ENCODE measurements at regions not wholly inside any gene's neighbourhood (a gene's known extent, or its start where the extent isn't known, plus 50 kb on each side); places are given as distances from the start of the nearest gene placed in this dataset.

- DNase-seq (ENCODE audit: low spot score): no peak
- Histone ChIP-seq H3K27me3 (replicated peaks; ENCODE audit: insufficient read depth) (no peaks in the 10 kb centered on the region), H3K4me1 (replicated peaks) (no peaks in the 10 kb centered on the region), H3K36me3 (no peaks in the 10 kb centered on the region), H3K4me3 (no peak overlapping the region), H3K9me3 (no peaks in the 10 kb centered on the region), H3K27ac (no peak overlapping the region)
- intact Hi-C loops (cut with DNase I): no loop called here
- WGBS: 83% methylated on average over 2 of the region's 2 CpGs
- no peak for TF ChIP-seq POLR2AphosphoS5 (IDR thresholded peaks at IDR 0.05)
- TF ChIP-seq CTCF (IDR thresholded peaks at IDR 0.05): no peak
- TF ChIP-seq POLR2A (IDR thresholded peaks at IDR 0.05): no peak
Observed at GRCh38 chr18:22723221-22723620, 209.9 kb upstream of the RBBP8 start.

- no peaks in the 10 kb centered on the region for H3K4me1 ChIP-seq (replicated peaks)
- H3K27ac ChIP-seq: no peak overlapping the region
- no peaks in the 10 kb centered on the region for H3K36me3 ChIP-seq
- DNase-seq (ENCODE audit: low spot score): no peak
- TF ChIP-seq POLR2A (IDR thresholded peaks at IDR 0.05) (no peak), POLR2AphosphoS5 (IDR thresholded peaks at IDR 0.05) (no peak), CTCF (IDR thresholded peaks at IDR 0.05) (no peak)
- WGBS: 55% methylated on average over 2 of the region's 2 CpGs
- no peak overlapping the region for H3K4me3 ChIP-seq
- no peaks in the 10 kb centered on the region for H3K9me3 ChIP-seq
- no peaks in the 10 kb centered on the region for H3K27me3 ChIP-seq (replicated peaks; ENCODE audit: insufficient read depth)
- intact Hi-C loops (cut with DNase I): no loop called here
Observed at GRCh38 chr18:22723773-22724172, 209.4 kb upstream of the RBBP8 start.

- WGBS: 86% methylated on average over 2 of the region's 2 CpGs
- intact Hi-C loops (cut with DNase I): no loop called here
- TF ChIP-seq POLR2AphosphoS5 (IDR thresholded peaks at IDR 0.05) (no peak), POLR2A (IDR thresholded peaks at IDR 0.05) (no peak), CTCF (IDR thresholded peaks at IDR 0.05) (no peak)
- no peaks in the 10 kb centered on the region for H3K4me1 ChIP-seq (replicated peaks)
- DNase-seq (ENCODE audit: low spot score): no peak
- no peaks in the 10 kb centered on the region for H3K36me3 ChIP-seq
- no peak overlapping the region for H3K27ac ChIP-seq
- no peaks in the 10 kb centered on the region for H3K9me3 ChIP-seq
- H3K27me3 ChIP-seq (replicated peaks; ENCODE audit: insufficient read depth): no peaks in the 10 kb centered on the region
- H3K4me3 ChIP-seq: no peak overlapping the region
Observed at GRCh38 chr18:22726469-22726868, 206.7 kb upstream of the RBBP8 start.

GRCh38 chr18:22728016-22728415 lies 205.1 kb upstream of the RBBP8 start:
- no peaks in the 10 kb centered on the region for H3K36me3 ChIP-seq
- TF ChIP-seq CTCF (IDR thresholded peaks at IDR 0.05): no peak
- no peak for TF ChIP-seq POLR2A (IDR thresholded peaks at IDR 0.05)
- TF ChIP-seq POLR2AphosphoS5 (IDR thresholded peaks at IDR 0.05): no peak
- intact Hi-C loops (cut with DNase I): no loop called here

GRCh38 chr18:22728481-22729105 lies 204.5 kb upstream of the RBBP8 start:
- TF ChIP-seq CTCF (IDR thresholded peaks at IDR 0.05) (no peak), POLR2A (IDR thresholded peaks at IDR 0.05) (no peak), POLR2AphosphoS5 (IDR thresholded peaks at IDR 0.05) (no peak)
- 36% methylated on average over 1 of the region's 1 CpG for WGBS
- Histone ChIP-seq H3K36me3 (no peaks in the 10 kb centered on the region), H3K9me3 (no peaks in the 10 kb centered on the region), H3K27me3 (replicated peaks; ENCODE audit: insufficient read depth) (no peaks in the 10 kb centered on the region), H3K4me3 (no peak overlapping the region), H3K27ac (no peak overlapping the region), H3K4me1 (replicated peaks) (no peaks in the 10 kb centered on the region)
- intact Hi-C loops (cut with DNase I): no loop called here
- no peak for DNase-seq (ENCODE audit: low spot score)

More at GRCh38 chr18:22728016-22728415, 205.1 kb upstream of the RBBP8 start:
- no peak for DNase-seq (ENCODE audit: low spot score)
- no peaks in the 10 kb centered on the region for H3K4me1 ChIP-seq (replicated peaks)
- no peak overlapping the region for H3K27ac ChIP-seq
- H3K27me3 ChIP-seq (replicated peaks; ENCODE audit: insufficient read depth): no peaks in the 10 kb centered on the region
- H3K4me3 ChIP-seq: no peak overlapping the region
- H3K9me3 ChIP-seq: no peaks in the 10 kb centered on the region

Data from prostate gland (tissue), 2 donors.